Esophagus muscularis mucosa (tissue), 4 donors: ENCODE measurements at regions not wholly inside any gene's neighbourhood (a gene's known extent, or its start where the extent isn't known, plus 50 kb on each side); places are given as distances from the start of the nearest gene placed in this dataset.
"Not testable (repeated sequence)": the region's sequence is repeated elsewhere in the genome, so short reads cannot be mapped to it uniquely, and the experiment has no call there.

Experiments used
- CTCF ChIP-seq, 3 experiments: fragments of 200-600 bp in 2 of 3; fragments of 450-650 bp in 1 of 3; sonication (generic) in 2 of 3; IDR thresholded peaks; one replicate each; pipeline ENCODE4 v1.5.1; 2017 to 2019; ENCODE audit warnings: antibody characterized with exemption in 3 of 3, mild to moderate bottlenecking in 2 of 3, moderate library complexity in 1 of 3
- EP300 ChIP-seq: sonication (generic); formaldehyde crosslinking; IDR thresholded peaks from one replicate; pipeline ENCODE4 v1.6.1; 2017; ENCODE audit warnings: antibody characterized with exemption
- POLR2A ChIP-seq: fragments of 450-650 bp; IDR thresholded peaks from one replicate; pipeline ENCODE4 v1.6.1; 2017; ENCODE audit warnings: antibody characterized with exemption, moderate library complexity, mild to moderate bottlenecking, low read depth

- not testable (repeated sequence) for TF ChIP-seq CTCF (IDR thresholded peaks at IDR 0.05); POLR2A; EP300
Observed at GRCh38 chr2:90296484-90296777, 1605.0 kb downstream of the RPIA start.
